ENCODE measurements at regions not wholly inside any gene's neighbourhood (a gene's known extent, or its start where the extent isn't known, plus 50 kb on each side); places are given as distances from the start of the nearest gene placed in this dataset.

DNA sequence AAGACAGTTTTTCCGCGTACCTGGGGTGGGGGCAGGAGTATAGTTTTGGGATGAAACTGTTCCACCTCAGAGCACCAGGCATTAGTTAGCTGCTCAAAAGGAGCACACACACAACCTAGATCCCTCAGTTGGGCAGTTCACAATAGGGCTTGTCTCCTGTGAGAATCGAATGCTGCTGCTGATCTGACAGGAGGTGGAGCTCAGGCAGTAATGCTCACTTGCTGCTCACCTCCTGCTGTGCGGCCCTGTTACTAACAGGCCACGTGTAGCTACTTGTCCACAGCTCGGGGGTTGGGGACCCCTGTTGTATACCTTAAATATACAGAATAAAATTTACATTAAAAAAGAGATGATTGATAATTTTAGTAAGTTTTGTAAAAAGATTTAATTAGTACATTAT is 191.5 kb downstream of the SLC7A11 start:
- intact Hi-C loops (cut with micrococcal nuclease; ENCODE audit: unreplicated experiment), result no loop called here
- in situ Hi-C loops (cut with HindIII; ENCODE audit: low pct_unique_long_range_greater_than_20kb, low sequenced_read_pairs), result no loop called here
- Histone ChIP-seq H3K4me1 (ENCODE audit: control insufficient read depth, insufficient read depth, low read length) (no peaks in the 10 kb centered on the region), H3K27ac (ENCODE audit: low read length) (no peak overlapping the region), H3K4me3 (ENCODE audit: low read depth in 2 of 2, low read length in 2 of 2) (no peak overlapping the region), H3K9me3 (ENCODE audit: control insufficient read depth, insufficient read depth, low read depth, low read length) (no peaks in the 10 kb centered on the region), H3K36me3 (ENCODE audit: control insufficient read depth, insufficient read depth, low read length) (no peaks in the 10 kb centered on the region), H3K27me3 (ENCODE audit: control insufficient read depth, insufficient read depth, low read length) (no peaks in the 10 kb centered on the region)
- no peak for ATAC-seq
- POLR2A ChIA-PET, result no interaction called here
- CTCF ChIA-PET, result no interaction called here
- TF ChIP-seq POLR2AphosphoS5 (IDR thresholded peaks at IDR 0.05; ENCODE audit: low read depth, low read length), result no peak
- TF ChIP-seq, protein P1, sequence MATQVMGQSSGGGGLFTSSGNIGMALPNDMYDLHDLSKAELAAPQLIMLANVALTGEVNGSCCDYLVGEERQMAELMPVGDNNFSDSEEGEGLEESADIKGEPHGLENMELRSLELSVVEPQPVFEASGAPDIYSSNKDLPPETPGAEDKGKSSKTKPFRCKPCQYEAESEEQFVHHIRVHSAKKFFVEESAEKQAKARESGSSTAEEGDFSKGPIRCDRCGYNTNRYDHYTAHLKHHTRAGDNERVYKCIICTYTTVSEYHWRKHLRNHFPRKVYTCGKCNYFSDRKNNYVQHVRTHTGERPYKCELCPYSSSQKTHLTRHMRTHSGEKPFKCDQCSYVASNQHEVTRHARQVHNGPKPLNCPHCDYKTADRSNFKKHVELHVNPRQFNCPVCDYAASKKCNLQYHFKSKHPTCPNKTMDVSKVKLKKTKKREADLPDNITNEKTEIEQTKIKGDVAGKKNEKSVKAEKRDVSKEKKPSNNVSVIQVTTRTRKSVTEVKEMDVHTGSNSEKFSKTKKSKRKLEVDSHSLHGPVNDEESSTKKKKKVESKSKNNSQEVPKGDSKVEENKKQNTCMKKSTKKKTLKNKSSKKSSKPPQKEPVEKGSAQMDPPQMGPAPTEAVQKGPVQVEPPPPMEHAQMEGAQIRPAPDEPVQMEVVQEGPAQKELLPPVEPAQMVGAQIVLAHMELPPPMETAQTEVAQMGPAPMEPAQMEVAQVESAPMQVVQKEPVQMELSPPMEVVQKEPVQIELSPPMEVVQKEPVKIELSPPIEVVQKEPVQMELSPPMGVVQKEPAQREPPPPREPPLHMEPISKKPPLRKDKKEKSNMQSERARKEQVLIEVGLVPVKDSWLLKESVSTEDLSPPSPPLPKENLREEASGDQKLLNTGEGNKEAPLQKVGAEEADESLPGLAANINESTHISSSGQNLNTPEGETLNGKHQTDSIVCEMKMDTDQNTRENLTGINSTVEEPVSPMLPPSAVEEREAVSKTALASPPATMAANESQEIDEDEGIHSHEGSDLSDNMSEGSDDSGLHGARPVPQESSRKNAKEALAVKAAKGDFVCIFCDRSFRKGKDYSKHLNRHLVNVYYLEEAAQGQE (IDR thresholded peaks at IDR 0.05; ENCODE audit: insufficient read depth in 1 of 2, low read depth in 2 of 2, low read length in 1 of 2), result no peak
- TF ChIP-seq SIN3A (IDR thresholded peaks at IDR 0.05; ENCODE audit: borderline replicate concordance, insufficient read depth, low read depth, low read length), result no peak
- BruUV-seq (replicated peaks), result no TSS peak
- no peak for DNase-seq (ENCODE audit: low read depth, low spot score)

DNA sequence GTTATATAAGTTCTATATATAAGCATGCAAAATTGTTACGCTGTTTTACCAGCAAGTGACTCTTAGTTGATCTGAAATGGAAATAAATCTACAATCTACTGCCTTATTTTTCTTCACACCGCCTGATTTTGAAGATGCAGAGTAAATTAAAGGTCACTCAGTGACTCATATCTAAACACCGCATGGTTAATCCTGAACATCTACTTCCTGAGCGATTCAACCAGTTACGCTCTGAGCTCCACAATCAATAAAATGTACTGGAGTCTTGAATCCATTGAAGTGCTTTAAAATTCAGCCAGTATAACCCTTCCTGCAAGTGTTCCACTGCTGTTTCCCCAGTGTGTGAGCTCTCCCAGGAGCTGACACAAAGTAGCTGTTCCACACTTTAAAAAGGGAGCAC is 192.8 kb downstream of the SLC7A11 start:
- Histone ChIP-seq H3K4me3 (ENCODE audit: low read depth in 2 of 2, low read length in 2 of 2) (no peak overlapping the region), H3K27me3 (ENCODE audit: control insufficient read depth, insufficient read depth, low read length) (no peaks in the 10 kb centered on the region), H3K27ac (ENCODE audit: low read length) (no peak overlapping the region), H3K36me3 (ENCODE audit: control insufficient read depth, insufficient read depth, low read length) (no peaks in the 10 kb centered on the region), H3K9me3 (ENCODE audit: control insufficient read depth, insufficient read depth, low read depth, low read length) (no peaks in the 10 kb centered on the region), H3K4me1 (ENCODE audit: control insufficient read depth, insufficient read depth, low read length) (no peaks in the 10 kb centered on the region)
- ChIA-PET CTCF (no interaction called here), POLR2A (no interaction called here)
- BruUV-seq (replicated peaks), result no TSS peak
- in situ Hi-C loops (cut with HindIII; ENCODE audit: low pct_unique_long_range_greater_than_20kb, low sequenced_read_pairs) (no loop called here), intact Hi-C loops (cut with micrococcal nuclease; ENCODE audit: unreplicated experiment) (no loop called here)
- TF ChIP-seq, protein P1 (IDR thresholded peaks at IDR 0.05; ENCODE audit: insufficient read depth in 1 of 2, low read depth in 2 of 2, low read length in 1 of 2), result no peak
- TF ChIP-seq, protein P2, sequence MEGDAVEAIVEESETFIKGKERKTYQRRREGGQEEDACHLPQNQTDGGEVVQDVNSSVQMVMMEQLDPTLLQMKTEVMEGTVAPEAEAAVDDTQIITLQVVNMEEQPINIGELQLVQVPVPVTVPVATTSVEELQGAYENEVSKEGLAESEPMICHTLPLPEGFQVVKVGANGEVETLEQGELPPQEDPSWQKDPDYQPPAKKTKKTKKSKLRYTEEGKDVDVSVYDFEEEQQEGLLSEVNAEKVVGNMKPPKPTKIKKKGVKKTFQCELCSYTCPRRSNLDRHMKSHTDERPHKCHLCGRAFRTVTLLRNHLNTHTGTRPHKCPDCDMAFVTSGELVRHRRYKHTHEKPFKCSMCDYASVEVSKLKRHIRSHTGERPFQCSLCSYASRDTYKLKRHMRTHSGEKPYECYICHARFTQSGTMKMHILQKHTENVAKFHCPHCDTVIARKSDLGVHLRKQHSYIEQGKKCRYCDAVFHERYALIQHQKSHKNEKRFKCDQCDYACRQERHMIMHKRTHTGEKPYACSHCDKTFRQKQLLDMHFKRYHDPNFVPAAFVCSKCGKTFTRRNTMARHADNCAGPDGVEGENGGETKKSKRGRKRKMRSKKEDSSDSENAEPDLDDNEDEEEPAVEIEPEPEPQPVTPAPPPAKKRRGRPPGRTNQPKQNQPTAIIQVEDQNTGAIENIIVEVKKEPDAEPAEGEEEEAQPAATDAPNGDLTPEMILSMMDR (IDR thresholded peaks at IDR 0.05), result no peak
- TF ChIP-seq TCF7L2 (IDR thresholded peaks at IDR 0.05; ENCODE audit: low read depth, low read length), result no peak
- no peak for TF ChIP-seq SIN3A (IDR thresholded peaks at IDR 0.05; ENCODE audit: borderline replicate concordance, insufficient read depth, low read depth, low read length)
- TF ChIP-seq POLR2AphosphoS5 (IDR thresholded peaks at IDR 0.05; ENCODE audit: low read depth, low read length), result no peak
- ATAC-seq, result no peak
- DNase-seq (ENCODE audit: low read depth, low spot score), result no peak

Data from Panc1 (cell line).